ENCODE measurements at regions not wholly inside any gene's neighbourhood (a gene's known extent, or its start where the extent isn't known, plus 50 kb on each side); places are given as distances from the start of the nearest gene placed in this dataset.
"Not testable (repeated sequence)": the region's sequence is repeated elsewhere in the genome, so short reads cannot be mapped to it uniquely, and the experiment has no call there.

DNA sequence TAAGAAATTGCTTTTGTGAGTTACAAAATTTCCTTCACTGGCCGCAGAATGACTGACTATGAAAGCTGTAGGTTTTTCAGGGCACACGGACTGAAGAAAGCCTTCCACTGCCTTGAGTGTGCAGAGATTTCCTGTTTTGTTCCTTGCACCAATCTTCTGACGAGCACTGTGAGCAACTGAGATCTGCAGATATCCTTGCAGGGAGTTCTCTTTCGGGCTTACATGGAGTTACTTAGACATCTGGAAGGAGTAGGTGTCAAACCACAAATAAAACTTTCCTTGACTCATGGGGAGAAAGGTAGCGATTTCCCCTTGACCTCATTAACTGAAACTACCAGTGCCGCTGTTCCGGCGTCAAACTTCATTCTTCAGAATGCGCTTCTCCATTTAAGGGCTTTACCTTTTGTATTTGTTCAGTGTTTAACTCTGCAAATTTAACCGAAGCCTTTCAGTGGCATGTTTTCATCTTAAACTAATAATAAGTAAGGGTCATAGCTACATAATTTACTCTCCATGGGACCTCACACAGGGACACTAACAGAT is 1175.3 kb downstream of the GATA3 start:
- ChIA-PET POLR2A (no interaction called here), CTCF (interaction anchor here (0.6 kb wide), 1 partner anchor 606 kb away, joined by 3 read pairs; no protein-coding TSS in a partner anchor)

DNA sequence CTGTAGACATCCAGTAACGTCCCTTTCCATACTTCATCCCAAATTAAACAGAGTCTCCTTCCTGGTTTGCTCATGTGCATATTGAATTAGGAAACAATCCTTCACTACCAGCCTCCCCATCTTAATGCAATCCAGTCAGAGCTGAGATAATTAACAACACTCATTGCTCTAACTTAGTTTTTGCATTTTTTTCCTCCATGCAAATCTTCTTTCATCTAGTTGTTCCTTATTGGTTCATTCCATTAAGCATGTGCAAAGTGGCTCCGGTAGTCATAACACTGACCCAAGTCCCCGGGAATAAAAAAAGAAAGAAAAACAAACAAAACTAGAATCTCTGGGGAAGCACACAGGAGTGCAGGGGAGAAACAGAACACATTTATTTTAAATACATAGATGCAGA is 1176.1 kb downstream of the GATA3 start:
- POLR2A ChIA-PET: no interaction called here
- CTCF ChIA-PET: no interaction called here

DNA sequence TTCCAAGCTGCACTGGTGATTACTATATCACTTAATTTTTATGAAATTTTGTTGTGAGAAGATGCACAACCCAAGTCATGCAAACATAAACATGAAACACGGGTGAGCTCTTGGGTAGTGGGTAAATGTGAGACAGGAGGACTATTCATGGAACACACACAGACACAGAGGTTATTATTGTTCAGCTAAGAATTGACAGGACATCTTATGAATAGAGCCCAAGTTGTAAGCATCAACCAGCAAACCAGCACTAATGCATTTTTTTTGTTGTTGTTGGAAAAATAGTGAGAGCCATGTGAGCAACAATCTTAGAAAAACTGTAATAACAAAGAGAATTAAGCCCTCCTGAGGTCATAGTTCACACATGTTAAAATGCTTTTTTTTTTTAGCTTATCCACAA is 1179.7 kb downstream of the GATA3 start:
- ChIA-PET POLR2A (no interaction called here), CTCF (no interaction called here)

DNA sequence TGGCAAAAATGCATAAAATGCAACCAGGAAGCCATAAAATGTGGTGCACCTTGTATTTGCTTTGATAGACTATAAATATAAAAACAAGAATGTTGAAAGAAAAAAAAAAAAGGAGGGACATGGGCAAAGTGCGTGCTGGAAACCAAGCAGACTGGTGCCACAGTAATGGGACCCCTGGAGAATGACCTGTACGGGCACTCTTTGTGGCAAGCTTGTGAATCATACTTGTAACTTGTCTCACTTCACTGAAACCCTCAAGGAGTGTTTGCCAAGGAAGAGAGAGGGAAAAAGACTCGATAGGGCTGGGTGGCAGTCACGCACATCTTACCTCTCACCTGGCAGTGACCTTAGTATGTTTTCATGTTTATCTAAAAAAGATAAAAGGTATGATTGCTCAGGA is 1183.6 kb downstream of the GATA3 start:
- ChIA-PET POLR2A (no interaction called here), CTCF (no interaction called here)

DNA sequence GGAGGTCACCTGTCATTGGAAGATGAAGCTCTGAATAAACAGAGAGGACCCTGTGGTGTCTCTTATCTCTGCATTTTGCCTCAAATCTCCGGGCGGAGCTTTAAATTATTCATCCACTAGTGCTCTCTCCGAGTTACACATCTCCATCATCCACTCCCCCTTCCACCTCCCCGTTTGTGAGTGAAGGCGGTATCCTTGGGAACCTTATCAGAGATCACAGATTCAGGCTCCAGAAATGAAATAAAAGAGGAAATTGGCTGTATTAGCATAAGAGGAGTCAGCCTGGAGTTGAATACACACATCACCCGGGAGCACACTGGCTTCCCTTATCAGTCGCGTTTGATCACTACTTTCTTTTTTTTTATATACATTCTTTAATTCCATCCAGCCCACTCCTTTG is 1184.8 kb downstream of the GATA3 start:
- CTCF ChIA-PET: no interaction called here
- POLR2A ChIA-PET: no interaction called here

DNA sequence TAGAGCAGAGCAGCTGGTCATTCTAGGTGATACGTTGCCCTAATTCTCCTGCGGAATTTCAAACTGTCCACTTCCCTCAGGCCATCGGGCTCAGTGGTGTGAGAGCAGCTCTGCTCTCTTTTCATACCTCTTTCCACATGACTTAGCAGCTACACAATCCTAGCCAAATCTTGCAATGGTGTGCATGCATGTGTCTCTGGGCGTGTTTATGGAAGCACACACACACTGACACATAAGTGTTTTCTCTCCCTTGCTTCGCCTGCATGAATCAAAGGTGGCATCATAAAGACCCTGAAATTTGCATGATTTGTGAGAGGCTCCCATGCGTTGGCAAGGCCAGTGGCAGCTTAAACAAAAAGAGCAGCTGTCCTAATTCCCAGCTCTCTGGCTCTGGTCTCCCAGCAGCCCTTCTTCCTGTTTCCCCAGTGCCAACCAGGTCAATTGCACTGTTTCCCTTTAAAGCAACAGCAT is 1189.5 kb downstream of the GATA3 start:
- ChIA-PET CTCF (no interaction called here), POLR2A (no interaction called here)

DNA sequence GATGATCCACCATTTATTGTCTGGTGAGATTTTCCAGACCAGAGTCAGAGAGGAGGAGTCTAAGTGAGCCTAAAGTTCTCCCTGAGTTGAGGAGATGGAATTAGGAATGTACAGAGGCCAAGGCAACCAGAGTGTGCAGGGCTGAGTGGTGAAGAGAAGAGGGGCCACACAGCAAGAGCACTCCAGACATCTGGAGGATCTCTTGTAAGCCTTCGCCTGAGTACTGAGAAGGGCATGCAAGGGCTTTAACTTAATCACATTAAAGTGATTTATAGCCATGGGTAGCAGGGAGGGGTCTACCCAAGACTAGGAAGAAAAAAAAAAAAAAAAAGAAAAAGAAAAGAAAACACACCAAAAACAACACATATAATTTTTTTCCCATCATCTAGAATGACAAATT is 1190.4 kb downstream of the GATA3 start:
- ChIA-PET POLR2A (no interaction called here), CTCF (no interaction called here)

DNA sequence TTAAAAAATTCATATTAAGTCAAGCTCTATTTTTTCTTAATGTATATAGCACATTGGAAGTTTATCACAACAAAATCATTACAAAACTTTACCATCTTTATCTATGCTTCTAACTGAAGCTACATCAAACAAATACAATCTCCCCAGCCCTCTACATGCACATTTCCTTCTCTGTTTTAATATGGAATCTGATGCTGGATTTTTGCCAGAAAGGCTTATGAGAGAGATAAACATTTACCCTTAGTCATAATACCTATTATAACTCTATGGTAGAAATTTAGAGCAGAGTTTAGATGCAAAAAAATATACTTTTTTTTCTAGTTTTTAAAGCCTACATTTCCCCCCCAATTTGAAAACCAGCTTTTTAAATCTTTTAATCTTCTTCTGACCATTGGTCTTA is 1198.6 kb downstream of the GATA3 start:
- ChIA-PET POLR2A (no interaction called here), CTCF (no interaction called here)

DNA sequence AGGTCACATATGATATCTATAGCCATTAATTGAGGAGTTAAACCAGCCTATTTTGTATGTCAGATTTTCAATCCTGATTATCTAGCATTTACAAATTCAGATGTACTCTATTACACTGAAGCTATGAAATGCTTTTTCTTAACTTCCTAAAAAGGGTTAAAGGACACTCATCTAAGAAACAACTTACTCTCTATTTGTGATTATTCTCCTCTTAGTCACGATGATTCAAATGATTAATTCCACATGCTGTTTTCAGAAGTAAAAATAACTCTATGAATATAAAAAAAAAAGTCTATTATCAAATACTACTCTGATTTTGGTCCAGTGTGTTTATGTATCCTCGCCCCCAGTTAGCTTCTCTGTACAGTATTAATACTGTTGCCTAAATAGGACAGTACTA is 1199.9 kb downstream of the GATA3 start:
- ChIA-PET CTCF (no interaction called here), POLR2A (no interaction called here)

DNA sequence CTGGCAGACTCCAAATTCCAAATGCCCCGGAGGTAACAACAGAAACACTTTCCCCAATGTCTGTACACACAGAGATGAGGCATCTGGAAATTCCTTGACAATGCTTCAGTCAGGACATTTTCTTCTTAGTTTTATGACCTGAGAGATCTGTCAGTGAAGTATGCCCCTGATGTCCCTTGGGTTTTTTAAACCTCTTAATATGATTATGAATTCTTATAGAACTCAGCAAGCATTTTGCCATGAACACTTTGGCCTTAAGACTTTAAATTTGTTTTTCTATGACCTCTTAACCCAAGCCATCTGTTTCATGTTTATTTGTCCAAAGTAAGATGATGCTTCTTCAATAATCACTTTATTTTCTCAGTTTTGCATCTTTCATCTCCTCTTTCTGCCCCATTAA is 1206.2 kb downstream of the GATA3 start:
- CTCF ChIA-PET: no interaction called here
- POLR2A ChIA-PET: no interaction called here

DNA sequence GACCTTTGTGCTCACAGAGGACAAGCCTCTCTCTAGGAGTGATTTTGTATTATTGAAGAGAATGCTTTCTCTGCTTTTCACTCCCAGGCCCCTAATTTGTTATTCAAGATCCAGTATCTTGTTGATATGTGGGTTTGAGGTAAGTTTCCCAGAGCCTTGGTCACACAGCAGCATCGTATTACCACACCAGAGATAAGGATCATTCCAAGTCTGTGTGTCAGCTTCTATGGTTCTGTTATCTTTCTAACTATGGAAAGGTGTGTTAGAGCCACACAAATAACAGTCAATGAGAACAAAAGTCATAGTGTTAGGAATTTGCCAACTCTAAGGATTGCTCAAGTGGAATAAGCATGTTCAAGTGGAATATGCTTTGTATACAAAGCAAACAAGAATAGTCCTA is 1208.3 kb downstream of the GATA3 start:
- CTCF ChIA-PET: no interaction called here
- POLR2A ChIA-PET: no interaction called here

DNA sequence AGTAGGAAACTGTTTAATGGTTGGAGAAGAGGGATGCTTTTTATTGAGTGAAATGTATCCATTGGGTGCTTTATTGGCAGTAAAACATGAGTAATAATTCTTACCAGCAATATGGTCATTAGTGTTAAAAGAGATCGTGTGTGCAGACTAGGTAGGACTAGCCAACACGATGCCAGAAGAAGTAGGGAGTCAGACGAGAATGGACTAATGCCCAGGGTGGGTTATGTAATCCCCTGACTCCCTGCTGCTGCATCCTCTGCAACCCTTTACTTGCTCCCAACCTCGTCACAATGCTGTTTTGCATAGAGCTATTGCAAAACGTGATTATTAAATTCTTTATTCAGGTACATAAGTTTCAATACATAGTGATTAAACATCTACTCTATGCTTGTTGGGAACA is 1213.7 kb downstream of the GATA3 start:
- ChIA-PET POLR2A (no interaction called here), CTCF (no interaction called here)

DNA sequence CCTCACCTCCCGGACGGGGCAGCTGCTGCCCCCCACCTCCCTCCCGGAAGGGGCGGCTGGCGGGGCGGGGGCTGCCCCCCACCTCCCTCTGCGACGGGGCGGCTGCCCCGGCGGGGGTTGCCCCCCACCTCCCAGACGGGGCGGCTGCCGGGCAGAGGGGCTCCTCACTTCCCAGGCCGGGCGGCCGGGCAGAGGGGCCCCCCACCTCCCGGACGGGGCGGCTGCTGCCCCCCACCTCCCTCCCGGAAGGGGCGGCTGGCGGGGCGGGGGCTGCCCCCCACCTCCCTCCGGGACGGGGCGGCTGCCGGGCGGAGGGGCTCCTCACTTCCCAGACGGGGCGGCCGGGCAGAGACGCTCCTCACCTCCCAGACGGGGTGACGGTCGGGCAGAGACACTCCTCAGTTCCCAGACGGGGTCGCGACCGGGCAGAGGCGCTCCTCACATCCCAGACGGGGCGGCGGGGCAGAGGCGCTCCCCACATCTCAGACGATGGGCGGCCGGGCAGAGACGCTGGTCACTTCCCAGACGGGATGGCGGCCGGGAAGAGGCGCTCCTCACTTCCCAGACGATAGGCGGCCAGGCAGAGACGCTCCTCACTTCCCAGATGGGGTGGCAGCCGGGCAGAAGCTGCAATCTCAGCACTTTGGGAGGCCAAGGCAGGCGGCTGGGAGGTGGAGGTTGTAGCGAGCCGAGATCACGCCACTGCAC is 1218.8 kb downstream of the GATA3 start:
- POLR2A ChIA-PET, CTCF ChIA-PET: not testable (repeated sequence)

DNA sequence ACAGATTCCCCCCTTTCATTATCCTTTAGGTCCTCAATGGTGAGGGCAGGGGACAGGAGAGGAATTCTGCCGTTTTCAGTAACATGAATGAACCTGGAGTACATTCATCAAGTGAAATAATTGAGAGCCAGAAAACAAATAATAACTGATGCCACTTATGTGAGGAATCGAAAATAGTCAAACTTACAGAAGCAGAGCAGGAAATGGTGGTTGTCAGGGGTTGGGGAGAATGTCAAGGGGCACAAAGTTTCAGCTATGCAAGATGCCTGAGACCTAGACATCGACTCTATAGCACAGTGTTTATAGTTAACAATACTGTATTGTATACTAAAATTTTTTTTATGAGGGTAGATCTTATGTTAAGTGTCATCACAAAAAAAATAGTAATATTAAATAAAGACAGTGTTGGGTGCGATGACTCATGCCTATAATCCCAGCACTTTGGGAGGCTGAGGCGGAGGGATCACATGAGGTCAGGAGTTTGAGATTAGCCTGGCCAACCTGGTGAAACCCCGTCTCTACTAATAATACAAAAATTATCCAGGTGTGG is 1219.8 kb downstream of the GATA3 start:
- ChIA-PET CTCF (no interaction called here), POLR2A (no interaction called here)

DNA sequence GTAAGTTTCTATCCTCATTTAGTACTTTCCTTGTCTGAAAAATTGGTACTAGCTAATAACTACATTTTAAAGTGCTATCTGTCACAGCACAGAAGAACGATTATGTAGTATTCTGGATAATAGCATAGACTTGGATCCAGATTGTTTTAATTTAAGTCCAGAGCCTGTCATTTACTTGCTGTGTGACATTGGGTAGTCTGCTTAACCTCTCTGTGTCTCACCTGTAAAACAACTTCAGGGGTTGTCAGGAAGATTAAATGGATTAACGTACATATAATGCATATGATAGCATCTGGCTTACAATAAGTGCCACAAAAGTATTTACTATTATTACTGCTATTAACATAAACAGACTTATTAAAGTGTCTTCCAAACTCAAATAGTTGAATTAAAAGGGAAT is 1221.4 kb downstream of the GATA3 start:
- ChIA-PET CTCF (no interaction called here), POLR2A (no interaction called here)

DNA sequence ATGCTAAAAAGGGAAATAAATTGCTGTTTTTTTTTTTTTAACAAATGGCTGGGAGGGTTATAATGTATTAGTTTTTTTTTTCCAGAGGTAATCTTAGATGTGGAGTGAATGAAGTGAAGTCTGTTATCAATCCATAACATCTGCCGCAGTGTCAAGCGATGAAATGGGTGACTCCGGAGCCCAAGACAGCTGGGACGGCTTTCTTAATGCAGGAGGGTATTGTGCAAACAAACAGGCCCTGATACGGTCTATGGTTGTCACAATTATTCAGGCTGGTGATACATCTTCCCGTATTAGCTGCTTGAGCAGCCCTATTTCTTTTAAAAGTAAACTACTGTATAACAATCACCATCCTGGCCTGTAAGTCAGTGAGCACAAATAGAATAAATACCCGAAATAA is 1231.2 kb downstream of the GATA3 start:
- ChIA-PET CTCF (no interaction called here), POLR2A (no interaction called here)

DNA sequence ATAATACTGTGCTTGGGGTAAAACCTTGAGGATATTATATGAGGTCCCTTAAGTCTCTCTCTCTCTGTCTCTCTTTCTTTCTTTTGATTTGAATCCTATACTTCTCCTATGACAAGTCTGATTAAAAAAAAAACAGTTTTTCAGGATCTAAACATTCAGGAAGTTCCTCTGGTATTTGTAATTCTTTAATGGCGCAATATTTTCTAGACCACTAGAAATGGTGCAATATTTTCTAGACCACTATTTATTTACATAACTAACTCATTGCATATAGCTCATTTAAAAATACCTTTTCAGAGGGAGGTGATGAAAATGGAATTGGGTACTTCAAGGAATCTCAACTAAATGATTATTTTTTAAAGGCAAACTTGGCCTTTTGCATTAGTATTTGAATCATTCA is 1235.3 kb downstream of the GATA3 start:
- ChIA-PET POLR2A (no interaction called here), CTCF (no interaction called here)

DNA sequence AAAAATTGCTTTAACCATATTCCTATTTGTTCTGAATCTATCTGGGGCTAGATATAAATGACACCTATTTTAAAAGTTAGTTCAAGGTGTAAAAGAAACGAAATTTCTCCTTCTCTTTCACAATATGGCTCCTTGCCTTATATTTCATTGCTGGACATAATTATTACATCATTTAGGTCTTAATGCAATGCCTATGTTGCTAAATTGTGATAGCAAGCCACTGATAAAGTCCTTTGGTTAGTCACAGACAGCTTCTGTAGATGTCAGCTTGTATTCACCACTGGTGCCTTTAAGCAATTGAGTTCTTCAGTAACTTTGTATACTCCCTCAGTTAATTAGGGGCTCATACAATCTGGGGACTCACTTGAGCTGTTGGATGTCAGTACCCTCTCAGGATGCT is 1236.6 kb downstream of the GATA3 start:
- ChIA-PET CTCF (no interaction called here), POLR2A (no interaction called here)

DNA sequence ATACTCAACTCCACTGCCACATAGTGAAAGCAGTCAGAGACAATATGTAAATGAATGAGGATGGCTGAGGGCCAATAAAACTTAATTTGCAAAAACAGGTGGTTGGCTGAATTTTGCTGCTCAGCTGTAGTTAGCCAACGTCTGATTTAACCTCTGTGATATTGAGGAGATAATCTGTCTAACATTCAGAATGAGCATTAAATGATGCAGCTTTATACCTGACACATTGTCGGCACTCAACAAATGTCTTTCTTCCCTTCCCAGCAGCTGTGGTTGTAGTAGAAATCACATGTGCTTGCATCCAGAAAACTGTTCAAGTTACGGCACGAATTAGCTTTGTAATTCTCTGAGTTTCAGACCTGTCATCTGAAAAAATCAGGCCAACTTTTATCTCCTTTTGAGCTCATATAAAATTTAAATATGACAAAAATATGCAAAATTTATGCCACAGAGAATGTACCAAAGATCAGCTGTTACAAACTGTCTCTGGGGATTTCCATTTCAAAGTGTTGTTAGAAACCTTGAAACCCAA is 1239.7 kb downstream of the GATA3 start:
- ChIA-PET POLR2A (no interaction called here), CTCF (no interaction called here)

DNA sequence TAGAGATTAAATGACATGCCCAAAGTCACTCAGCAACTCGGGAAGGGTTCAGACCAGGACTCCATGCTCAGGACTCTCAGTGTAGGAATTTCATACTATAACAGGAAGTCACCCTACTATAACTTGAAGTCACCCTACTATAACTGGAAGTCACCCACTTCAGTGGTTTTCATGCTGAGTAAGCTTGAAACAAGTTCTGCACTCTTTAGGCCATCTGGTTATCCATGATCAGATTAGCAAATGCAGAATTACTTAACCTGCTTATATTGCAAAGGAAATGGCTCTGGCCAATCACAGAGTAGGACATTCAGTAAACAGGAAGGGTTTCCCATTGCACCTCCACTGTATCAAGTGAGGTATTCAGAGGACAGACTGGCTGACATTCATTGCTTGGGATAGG is 1240.4 kb downstream of the GATA3 start:
- ChIA-PET POLR2A (no interaction called here), CTCF (interaction anchor here (0.6 kb wide), 1 partner anchor 1241 kb away, joined by 4 read pairs; the partner anchor contains the start of gene GATA3)

DNA sequence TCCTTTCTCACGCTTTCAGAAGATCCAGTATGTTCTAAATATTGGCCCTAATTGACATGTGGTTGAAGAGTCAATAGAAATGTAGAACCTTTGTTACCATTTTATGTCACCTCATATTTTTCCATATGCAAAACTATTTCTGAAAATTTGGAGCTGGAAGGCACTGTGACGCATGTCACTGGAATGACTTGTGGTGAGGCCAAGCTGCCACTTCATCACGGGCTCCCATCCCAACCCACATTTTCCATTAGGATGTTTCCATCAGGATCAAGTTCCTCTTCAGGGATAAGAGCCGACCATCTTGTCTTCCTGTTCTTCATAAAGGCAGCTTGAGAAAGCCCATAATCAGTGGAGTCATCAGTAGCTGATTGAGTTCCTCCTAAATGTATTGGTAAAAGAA is 1241.7 kb downstream of the GATA3 start:
- CTCF ChIA-PET: no interaction called here

DNA sequence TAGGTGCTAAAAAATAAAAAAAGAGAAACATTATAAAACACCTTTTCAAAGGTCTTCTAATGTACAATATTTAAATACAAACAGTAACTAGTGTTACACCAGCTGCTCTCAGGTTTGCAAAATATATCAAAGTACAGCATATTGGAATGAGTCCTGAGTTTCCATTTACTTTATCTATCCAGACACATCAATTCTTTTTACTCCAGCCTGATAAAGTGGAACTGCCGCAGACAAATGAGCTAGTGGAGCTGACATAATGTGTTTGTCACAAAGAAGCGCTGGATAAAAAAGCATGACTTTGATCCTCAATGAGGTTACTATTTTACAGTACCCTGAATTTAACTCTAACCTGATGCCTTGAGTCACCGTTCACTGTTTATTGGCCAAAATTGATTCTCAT is 1243.1 kb downstream of the GATA3 start:
- ChIA-PET CTCF (no interaction called here), POLR2A (no interaction called here)

More for the DNA sequence above, 1241.7 kb downstream of the GATA3 start:
- POLR2A ChIA-PET: no interaction called here
